Endothelial cell of umbilical vein (primary cell): ENCODE measurements at regions not wholly inside any gene's neighbourhood (a gene's known extent, or its start where the extent isn't known, plus 50 kb on each side); places are given as distances from the start of the nearest gene placed in this dataset.

Source experiments
- MYC ChIP-seq: IDR thresholded peaks from one replicate; pipeline ENCODE4 v1.6.1; 2011; ENCODE audit warnings: mild to moderate bottlenecking, low read depth, low read length
- POLR2A ChIP-seq: IDR thresholded peaks from 2 replicates; pipeline ENCODE4 v1.6.1; 2012; ENCODE audit warnings: low read depth, mild to moderate bottlenecking, control low read depth, low read length
- TF ChIP-seq, protein P1 (sequence below), 2 donors: IDR thresholded peaks; 1 replicate in 1 of 2; 2 replicates in 1 of 2; pipeline ENCODE4 v1.5.1; 2011; ENCODE audit warnings: low read length in 2 of 2, mild to moderate bottlenecking in 2 of 2, moderate library complexity in 2 of 2, control low read depth in 1 of 2, inconsistent platforms in 1 of 2, low read depth in 1 of 2; ENCODE audit not compliant: insufficient read depth in 1 of 2; ENCODE audit errors: extremely low read depth in 1 of 2

DNA sequence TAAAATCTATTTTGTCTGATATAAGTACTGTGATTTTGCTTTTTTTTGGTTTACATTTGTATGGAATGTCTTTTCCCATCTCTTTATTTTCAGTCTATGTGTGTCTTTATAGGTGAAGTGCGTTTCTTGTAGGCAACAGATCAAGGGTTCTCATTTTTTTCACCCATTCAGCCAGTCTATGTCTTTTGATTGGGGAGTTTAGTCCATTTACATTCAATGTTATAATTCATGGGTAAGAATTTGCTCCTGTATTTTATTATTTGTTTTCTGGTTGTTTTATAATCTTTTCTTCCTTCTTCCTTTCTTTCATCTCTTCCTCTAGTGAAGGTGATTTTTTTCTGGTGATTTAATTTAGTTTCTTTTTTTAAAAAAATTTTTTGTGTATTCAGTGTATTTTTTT, 104.8 kb upstream of the TMEM229A start:
- TF ChIP-seq POLR2A (no peak), MYC (no peak)
- TF ChIP-seq, protein P1, sequence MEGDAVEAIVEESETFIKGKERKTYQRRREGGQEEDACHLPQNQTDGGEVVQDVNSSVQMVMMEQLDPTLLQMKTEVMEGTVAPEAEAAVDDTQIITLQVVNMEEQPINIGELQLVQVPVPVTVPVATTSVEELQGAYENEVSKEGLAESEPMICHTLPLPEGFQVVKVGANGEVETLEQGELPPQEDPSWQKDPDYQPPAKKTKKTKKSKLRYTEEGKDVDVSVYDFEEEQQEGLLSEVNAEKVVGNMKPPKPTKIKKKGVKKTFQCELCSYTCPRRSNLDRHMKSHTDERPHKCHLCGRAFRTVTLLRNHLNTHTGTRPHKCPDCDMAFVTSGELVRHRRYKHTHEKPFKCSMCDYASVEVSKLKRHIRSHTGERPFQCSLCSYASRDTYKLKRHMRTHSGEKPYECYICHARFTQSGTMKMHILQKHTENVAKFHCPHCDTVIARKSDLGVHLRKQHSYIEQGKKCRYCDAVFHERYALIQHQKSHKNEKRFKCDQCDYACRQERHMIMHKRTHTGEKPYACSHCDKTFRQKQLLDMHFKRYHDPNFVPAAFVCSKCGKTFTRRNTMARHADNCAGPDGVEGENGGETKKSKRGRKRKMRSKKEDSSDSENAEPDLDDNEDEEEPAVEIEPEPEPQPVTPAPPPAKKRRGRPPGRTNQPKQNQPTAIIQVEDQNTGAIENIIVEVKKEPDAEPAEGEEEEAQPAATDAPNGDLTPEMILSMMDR (IDR thresholded peaks at IDR 0.05; ENCODE audit: extremely low read depth in 1 of 2, insufficient read depth in 1 of 2, low read depth in 1 of 2, low read length in 2 of 2) = no peak
